ENCODE measurements at regions not wholly inside any gene's neighbourhood (a gene's known extent, or its start where the extent isn't known, plus 50 kb on each side); places are given as distances from the start of the nearest gene placed in this dataset.

- Histone ChIP-seq H2AFZ (ENCODE audit: low read length) (no peak overlapping the region), H3K4me1 (ENCODE audit: insufficient read depth, low read length) (no peaks in the 10 kb centered on the region), H3K9ac (ENCODE audit: insufficient read depth, low read depth, low read length) (no peak overlapping the region), H3K4me3 (replicated peaks in 1 of 3; ENCODE audit: insufficient read depth in 1 of 3, low read depth in 2 of 3, low read length in 3 of 3) (no peak overlapping the region), H3K4me2 (ENCODE audit: low read depth, low read length) (no peak overlapping the region), H3K27me3 (ENCODE audit: control insufficient read depth in 1 of 2, insufficient read depth in 2 of 2, low read length in 2 of 2) (no peaks in the 10 kb centered on the region), H4K20me1 (ENCODE audit: insufficient read depth, low read length) (no peaks in the 10 kb centered on the region), H3K9me3 (ENCODE audit: low read length) (no peaks in the 10 kb centered on the region), H3K27ac (ENCODE audit: extremely low read length, insufficient read depth, low read length) (no peak overlapping the region), H3K36me3 (replicated peaks in 1 of 2; ENCODE audit: control insufficient read depth in 1 of 2, insufficient read depth in 2 of 2, low read length in 2 of 2) (no peaks in the 10 kb centered on the region), H3K79me2 (ENCODE audit: insufficient read depth, low read length) (no peaks in the 10 kb centered on the region)
- intact Hi-C loops (cut with micrococcal nuclease; ENCODE audit: unreplicated experiment), result no loop called here
- POLR2A ChIA-PET, result no interaction called here
- in situ Hi-C loops (cut with HindIII; ENCODE audit: extremely low pct_ligation_motif_present, low pct_unique_long_range_greater_than_20kb), result no loop called here
- CTCF ChIA-PET (ENCODE audit: low intra/inter-chr PET ratio, low total read pairs), result no interaction called here
- ATAC-seq (no peak), FAIRE-seq (no peak), DNase-seq (ENCODE audit: low spot score) (no peak)
- no CpG with 5 or more reads among the region's 21 CpGs for WGBS (ENCODE audit: low lambda C conversion rate)
- no TSS peak for BruUV-seq (replicated peaks)
- TF ChIP-seq, protein P1, sequence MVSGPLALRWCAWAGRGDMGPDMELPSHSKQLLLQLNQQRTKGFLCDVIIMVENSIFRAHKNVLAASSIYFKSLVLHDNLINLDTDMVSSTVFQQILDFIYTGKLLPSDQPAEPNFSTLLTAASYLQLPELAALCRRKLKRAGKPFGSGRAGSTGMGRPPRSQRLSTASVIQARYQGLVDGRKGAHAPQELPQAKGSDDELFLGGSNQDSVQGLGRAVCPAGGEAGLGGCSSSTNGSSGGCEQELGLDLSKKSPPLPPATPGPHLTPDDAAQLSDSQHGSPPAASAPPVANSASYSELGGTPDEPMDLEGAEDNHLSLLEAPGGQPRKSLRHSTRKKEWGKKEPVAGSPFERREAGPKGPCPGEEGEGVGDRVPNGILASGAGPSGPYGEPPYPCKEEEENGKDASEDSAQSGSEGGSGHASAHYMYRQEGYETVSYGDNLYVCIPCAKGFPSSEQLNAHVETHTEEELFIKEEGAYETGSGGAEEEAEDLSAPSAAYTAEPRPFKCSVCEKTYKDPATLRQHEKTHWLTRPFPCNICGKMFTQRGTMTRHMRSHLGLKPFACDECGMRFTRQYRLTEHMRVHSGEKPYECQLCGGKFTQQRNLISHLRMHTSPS (CRISPR knock-in tag; IDR thresholded peaks at IDR 0.05; ENCODE audit: low read depth), result no peak
- TF ChIP-seq DPF2 (CRISPR knock-in tag; IDR thresholded peaks at IDR 0.05; ENCODE audit: borderline replicate concordance, low read depth) (no peak), SMC3 (IDR thresholded peaks at IDR 0.05; ENCODE audit: low read length) (no peak), ZNF33B (CRISPR knock-in tag; IDR thresholded peaks at IDR 0.05) (no peak), ZNF776 (CRISPR knock-in tag; IDR thresholded peaks at IDR 0.05) (no peak), GTF2F1 (IDR thresholded peaks at IDR 0.05; ENCODE audit: low read length) (no peak), ISX (CRISPR knock-in tag; conservative IDR thresholded peaks at IDR 0.05) (no peak), ZNF691 (CRISPR knock-in tag; IDR thresholded peaks at IDR 0.05; ENCODE audit: borderline replicate concordance, low read depth) (no peak), TGIF2 (CRISPR knock-in tag; IDR thresholded peaks at IDR 0.05) (no peak), HMG20A (CRISPR knock-in tag; IDR thresholded peaks at IDR 0.05; ENCODE audit: borderline replicate concordance) (no peak), ZUFSP (CRISPR knock-in tag; IDR thresholded peaks at IDR 0.05; ENCODE audit: borderline replicate concordance) (no peak), PLRG1 (conservative IDR thresholded peaks at IDR 0.05) (no peak), ZFP41 (CRISPR knock-in tag; IDR thresholded peaks at IDR 0.05; ENCODE audit: borderline replicate concordance) (no peak), ZNF138 (CRISPR knock-in tag; IDR thresholded peaks at IDR 0.05; ENCODE audit: low read depth) (no peak), ZNF225 (CRISPR knock-in tag; IDR thresholded peaks at IDR 0.05) (no peak), REL (CRISPR knock-in tag; conservative IDR thresholded peaks at IDR 0.05) (no peak), ZMYM3 (CRISPR knock-in tag; IDR thresholded peaks at IDR 0.05) (no peak), CCDC6 (CRISPR knock-in tag; IDR thresholded peaks at IDR 0.05) (no peak)
- TF ChIP-seq, protein P2, sequence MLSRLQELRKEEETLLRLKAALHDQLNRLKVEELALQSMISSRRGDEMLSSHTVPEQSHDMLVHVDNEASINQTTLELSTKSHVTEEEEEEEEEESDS (CRISPR knock-in tag; IDR thresholded peaks at IDR 0.05; ENCODE audit: borderline replicate concordance), result no peak
These were observed 338.9 kb upstream of the TECRL start for GRCh38 chr4:64747919-64748715.

Data from HepG2 (cell line).